AG10803 (cell line): ENCODE measurements at regions not wholly inside any gene's neighbourhood (a gene's known extent, or its start where the extent isn't known, plus 50 kb on each side); places are given as distances from the start of the nearest gene placed in this dataset.

Source experiments
- DNase-seq: peaks from one replicate; pipeline ENCODE4 v3.0.0; 2010; ENCODE audit warnings: low read depth
- H3K4me3 ChIP-seq: 2 replicates; pipeline ENCODE4 v1.5.1; 2011; ENCODE audit warnings: mild to moderate bottlenecking, low read length, control low read depth
- CTCF ChIP-seq: conservative IDR thresholded peaks from 2 replicates; pipeline ENCODE4 v1.5.1; 2011; ENCODE audit warnings: mild to moderate bottlenecking, low read length, control low read depth, inconsistent platforms

GRCh38 chr11:24145411-24145810 is 351.4 kb upstream of the LUZP2 start:
- no peak overlapping the region for H3K4me3 ChIP-seq
- no peak for TF ChIP-seq CTCF
- peak; percentile 56 for DNase-seq

GRCh38 chr11:24153337-24153736 is 343.5 kb upstream of the LUZP2 start:
- TF ChIP-seq CTCF = no peak
- no peak overlapping the region for H3K4me3 ChIP-seq
- no peak for DNase-seq

GRCh38 chr11:24155792-24156191 is 341.1 kb upstream of the LUZP2 start:
- no peak for DNase-seq
- no peak for TF ChIP-seq CTCF
- no peak overlapping the region for H3K4me3 ChIP-seq

- no peak for TF ChIP-seq CTCF
- no peak for DNase-seq
- H3K4me3 ChIP-seq = no peak overlapping the region
Observed at GRCh38 chr11:24157316-24157715, 339.5 kb upstream of the LUZP2 start.

GRCh38 chr11:24161587-24161986 is 335.3 kb upstream of the LUZP2 start:
- no peak overlapping the region for H3K4me3 ChIP-seq
- TF ChIP-seq CTCF = no peak
- DNase-seq = no peak

- H3K4me3 ChIP-seq = no peak overlapping the region
- TF ChIP-seq CTCF = no peak
- peak; percentile 50 for DNase-seq
Observed at GRCh38 chr11:24163146-24163545, 333.7 kb upstream of the LUZP2 start.

GRCh38 chr11:24163841-24164240 is 333.0 kb upstream of the LUZP2 start:
- no peak for TF ChIP-seq CTCF
- no peak overlapping the region for H3K4me3 ChIP-seq
- DNase-seq = no peak
